Type B pancreatic cell (in vitro differentiated cells): ENCODE measurements at regions not wholly inside any gene's neighbourhood (a gene's known extent, or its start where the extent isn't known, plus 50 kb on each side); places are given as distances from the start of the nearest gene placed in this dataset.
"Not testable (repeated sequence)": the region's sequence is repeated elsewhere in the genome, so short reads cannot be mapped to it uniquely, and the experiment has no call there.

Experiments
- DNase-seq: peaks from one replicate; pipeline ENCODE4 v3.0.0; 2021; ENCODE audit warnings: mixed read lengths; ENCODE audit not compliant: unreplicated experiment; ENCODE audit errors: extremely low spot score
- H3K27ac Mint-ChIP-seq: 2 replicates; pipeline ENCODE4 v1.8.0; 2021; ENCODE audit warnings: mild to moderate bottlenecking, mixed read lengths
- H3K27me3 Mint-ChIP-seq: 2 replicates; pipeline ENCODE4 v1.8.0; 2021; ENCODE audit warnings: mixed read lengths
- H3K36me3 Mint-ChIP-seq: 2 replicates; pipeline ENCODE4 v1.8.0; 2021; ENCODE audit warnings: mixed read lengths
- H3K4me1 Mint-ChIP-seq: one replicate; pipeline ENCODE4 v1.8.0; 2021; ENCODE audit warnings: mixed read lengths; ENCODE audit not compliant: unreplicated experiment
- H3K4me3 Mint-ChIP-seq: 2 replicates; pipeline ENCODE4 v1.8.0; 2021; ENCODE audit warnings: mild to moderate bottlenecking, mixed read lengths
- H3K9me3 Mint-ChIP-seq: 2 replicates; pipeline ENCODE4 v1.8.0; 2021; ENCODE audit warnings: mixed read lengths
- CTCF ChIP-seq: fragments of 200-600 bp; sonication (generic); conservative IDR thresholded peaks from 2 replicates; pipeline ENCODE4 v1.5.0; 2021; ENCODE audit warnings: antibody characterized with exemption, mild to moderate bottlenecking

- TF ChIP-seq CTCF: no peak
- H3K27ac Mint-ChIP-seq: no peak overlapping the region
- H3K9me3 Mint-ChIP-seq: peaks cover 3% of the 10 kb centered on the region
- no peaks in the 10 kb centered on the region for H3K36me3 Mint-ChIP-seq
- H3K27me3 Mint-ChIP-seq: no peaks in the 10 kb centered on the region
- no peak for DNase-seq
- peaks cover 7% of the 10 kb centered on the region for H3K4me1 Mint-ChIP-seq
- no peak overlapping the region for H3K4me3 Mint-ChIP-seq
Observed at GRCh38 chr2:166764702-166765101, 123.6 kb upstream of the XIRP2 start.

- DNase-seq: no peak
- no peak for TF ChIP-seq CTCF
- Mint-ChIP-seq H3K36me3 (no peaks in the 10 kb centered on the region), H3K4me3 (no peak overlapping the region), H3K4me1 (peaks cover 7% of the 10 kb centered on the region), H3K9me3 (no peaks in the 10 kb centered on the region), H3K27me3 (no peaks in the 10 kb centered on the region), H3K27ac (no peak overlapping the region)
Observed at GRCh38 chr2:166764216-166764615, 124.1 kb upstream of the XIRP2 start.

- no peaks in the 10 kb centered on the region for H3K9me3 Mint-ChIP-seq
Observed at GRCh38 chr2:166762746-166763145, 125.5 kb upstream of the XIRP2 start.

GRCh38 chr2:166758956-166759355 lies 129.3 kb upstream of the XIRP2 start:
- no peak for DNase-seq
- Mint-ChIP-seq H3K36me3 (no peaks in the 10 kb centered on the region), H3K9me3 (no peaks in the 10 kb centered on the region), H3K4me3 (no peak overlapping the region), H3K4me1 (no peaks in the 10 kb centered on the region), H3K27ac (no peak overlapping the region), H3K27me3 (no peaks in the 10 kb centered on the region)
- no peak for TF ChIP-seq CTCF

More at GRCh38 chr2:166762746-166763145, 125.5 kb upstream of the XIRP2 start:
- Mint-ChIP-seq H3K27me3 (no peaks in the 10 kb centered on the region), H3K27ac (no peak overlapping the region), H3K36me3 (no peaks in the 10 kb centered on the region), H3K4me3 (no peak overlapping the region), H3K4me1 (peaks cover 7% of the 10 kb centered on the region)
- TF ChIP-seq CTCF: no peak
- DNase-seq: no peak

- no peak for DNase-seq
- Mint-ChIP-seq H3K27ac (no peak overlapping the region), H3K4me3 (no peak overlapping the region), H3K4me1 (no peaks in the 10 kb centered on the region), H3K9me3 (no peaks in the 10 kb centered on the region), H3K27me3 (no peaks in the 10 kb centered on the region), H3K36me3 (no peaks in the 10 kb centered on the region)
- no peak for TF ChIP-seq CTCF
Observed at GRCh38 chr2:166750624-166751023, 137.7 kb upstream of the XIRP2 start.

GRCh38 chr2:166744117-166744516 lies 144.2 kb upstream of the XIRP2 start:
- not testable (repeated sequence) for H3K4me3 Mint-ChIP-seq

GRCh38 chr2:166743482-166743881 lies 144.8 kb upstream of the XIRP2 start:
- H3K36me3 Mint-ChIP-seq, H3K4me3 Mint-ChIP-seq, H3K9me3 Mint-ChIP-seq, H3K27me3 Mint-ChIP-seq, DNase-seq, H3K27ac Mint-ChIP-seq, H3K4me1 Mint-ChIP-seq: not testable (repeated sequence)

More at GRCh38 chr2:166744117-166744516, 144.2 kb upstream of the XIRP2 start:
- H3K27me3 Mint-ChIP-seq, H3K9me3 Mint-ChIP-seq, H3K27ac Mint-ChIP-seq, H3K4me1 Mint-ChIP-seq, DNase-seq, H3K36me3 Mint-ChIP-seq: not testable (repeated sequence)
